PFSK-1 (cell line): ENCODE measurements at regions not wholly inside any gene's neighbourhood (a gene's known extent, or its start where the extent isn't known, plus 50 kb on each side); places are given as distances from the start of the nearest gene placed in this dataset.

Source experiments
- FOXP2 ChIP-seq: optimal IDR thresholded peaks from 2 replicates; pipeline ENCODE3; 2011; ENCODE audit warnings: borderline replicate concordance, control low read depth, inconsistent platforms; ENCODE audit not compliant: insufficient read depth; ENCODE audit errors: extremely low read length, extremely low read depth
- POLR2AphosphoS5 ChIP-seq: IDR thresholded peaks from 2 replicates; pipeline ENCODE4 v1.6.1; 2012; ENCODE audit warnings: low read depth, mild to moderate bottlenecking, control low read depth, low read length, moderate library complexity
- REST ChIP-seq, 2 experiments: IDR thresholded peaks; 2 replicates each; pipeline versions ENCODE4 v1.6.1 to v1.8.0; 2011 to 2012; ENCODE audit warnings: low read depth in 2 of 2, low read length in 2 of 2, control low read depth in 1 of 2, inconsistent platforms in 1 of 2, mild to moderate bottlenecking in 1 of 2, moderate library complexity in 1 of 2; ENCODE audit not compliant: insufficient read depth in 1 of 2
- SIN3A ChIP-seq: IDR thresholded peaks from 2 replicates; pipeline ENCODE4 v1.6.1; 2012; ENCODE audit warnings: mild to moderate bottlenecking, low read length, moderate library complexity, borderline replicate concordance; ENCODE audit not compliant: insufficient read depth
- TAF1 ChIP-seq: IDR thresholded peaks from 2 replicates; pipeline ENCODE4 v1.6.1; 2012; ENCODE audit warnings: low read length, control low read depth, borderline replicate concordance; ENCODE audit not compliant: insufficient read depth

- TF ChIP-seq REST (IDR thresholded peaks at IDR 0.05; ENCODE audit: insufficient read depth in 1 of 2, low read depth in 2 of 2, low read length in 2 of 2) (no peak), TAF1 (no peak), SIN3A (no peak), FOXP2 (no peak), POLR2AphosphoS5 (no peak)
Measured at GRCh38 chr6:144667532-144668503, 382.7 kb downstream of the UTRN start.

DNA sequence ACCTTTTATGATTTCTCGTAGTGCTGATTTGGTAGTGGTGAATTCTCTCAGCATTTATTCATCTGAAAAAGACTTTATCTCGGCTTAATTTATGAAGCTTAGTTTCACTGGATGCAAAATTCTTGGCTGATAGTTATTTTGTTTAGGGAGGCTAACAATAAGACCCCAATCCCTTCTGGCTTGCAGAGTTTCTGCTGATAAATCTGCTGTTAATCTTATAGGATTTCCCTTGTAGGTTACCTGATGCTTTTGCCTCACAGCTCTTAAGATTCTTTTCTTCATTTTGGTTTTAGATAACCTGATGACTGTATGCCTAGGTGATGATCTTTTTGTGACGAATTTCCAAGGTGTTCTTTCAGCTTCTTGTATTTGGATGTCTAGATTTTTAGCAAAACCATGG lies 388.7 kb downstream of the UTRN start:
- TF ChIP-seq SIN3A: no peak
- no peak for TF ChIP-seq FOXP2
- no peak for TF ChIP-seq REST (IDR thresholded peaks at IDR 0.05; ENCODE audit: insufficient read depth in 1 of 2, low read depth in 2 of 2, low read length in 2 of 2)
- TF ChIP-seq TAF1: no peak
- TF ChIP-seq POLR2AphosphoS5: no peak

DNA sequence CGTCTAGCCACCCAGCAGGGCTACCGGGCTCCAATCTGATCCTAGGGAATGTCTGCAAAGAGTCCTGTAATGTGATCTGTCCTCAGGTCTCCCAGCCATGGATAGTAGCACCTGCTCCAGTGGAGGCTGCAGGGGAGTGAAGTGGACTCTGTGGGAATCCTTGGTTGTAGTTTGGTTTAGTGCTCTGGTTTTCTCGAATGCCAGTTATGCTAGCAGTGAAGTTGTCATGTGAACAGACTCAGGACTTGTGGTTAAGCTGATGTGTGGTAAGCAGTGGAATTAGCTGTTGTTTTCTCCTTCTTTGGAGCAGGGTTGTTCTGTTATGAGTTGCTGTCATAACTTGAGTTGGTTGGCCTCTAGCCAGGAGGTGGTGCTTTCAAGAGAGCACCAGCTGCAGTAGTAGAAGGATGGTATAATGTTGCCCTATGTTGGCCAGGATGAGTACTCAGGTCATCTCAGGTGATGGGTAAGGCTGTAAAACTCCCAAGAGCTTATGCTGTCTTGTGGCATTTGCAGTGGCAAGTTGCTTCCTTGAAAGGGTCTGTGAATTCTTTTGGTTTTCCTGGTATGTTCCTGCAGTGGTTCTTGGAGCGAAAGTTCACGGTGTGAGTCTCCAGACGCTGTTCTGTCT lies 390.2 kb downstream of the UTRN start:
- TF ChIP-seq REST (IDR thresholded peaks at IDR 0.05; ENCODE audit: insufficient read depth in 1 of 2, low read depth in 2 of 2, low read length in 2 of 2): no peak
- TF ChIP-seq TAF1: no peak
- TF ChIP-seq POLR2AphosphoS5: no peak
- TF ChIP-seq FOXP2: no peak
- TF ChIP-seq SIN3A: no peak

- no peak for TF ChIP-seq FOXP2
Measured at GRCh38 chr6:144678844-144679243, 393.7 kb downstream of the UTRN start.

DNA sequence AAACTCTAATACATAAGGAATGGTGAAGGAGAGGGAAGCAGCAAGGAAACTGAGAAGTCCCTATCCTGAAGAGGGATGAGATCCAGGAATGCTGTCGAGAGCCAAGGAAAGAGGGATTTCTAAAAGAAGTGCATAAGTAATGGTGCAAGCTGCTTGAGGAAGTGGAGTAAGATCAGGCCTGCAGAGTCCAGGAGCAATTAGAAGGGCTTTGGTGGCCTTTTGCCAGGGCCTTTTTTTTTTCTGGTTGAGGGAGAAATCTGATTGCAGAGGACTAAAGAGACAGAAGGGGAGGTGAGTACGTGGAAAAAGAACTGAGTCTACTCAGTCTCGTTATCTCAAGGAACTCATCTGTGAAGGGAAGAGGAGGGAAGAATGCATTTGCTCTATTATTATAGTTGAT lies 396.2 kb downstream of the UTRN start:
- no peak for TF ChIP-seq POLR2AphosphoS5
- TF ChIP-seq REST (IDR thresholded peaks at IDR 0.05; ENCODE audit: insufficient read depth in 1 of 2, low read depth in 2 of 2, low read length in 2 of 2): no peak
- TF ChIP-seq FOXP2: no peak
- no peak for TF ChIP-seq SIN3A
- TF ChIP-seq TAF1: no peak
